ENCODE measurements at regions not wholly inside any gene's neighbourhood (a gene's known extent, or its start where the extent isn't known, plus 50 kb on each side); places are given as distances from the start of the nearest gene placed in this dataset.

DNA sequence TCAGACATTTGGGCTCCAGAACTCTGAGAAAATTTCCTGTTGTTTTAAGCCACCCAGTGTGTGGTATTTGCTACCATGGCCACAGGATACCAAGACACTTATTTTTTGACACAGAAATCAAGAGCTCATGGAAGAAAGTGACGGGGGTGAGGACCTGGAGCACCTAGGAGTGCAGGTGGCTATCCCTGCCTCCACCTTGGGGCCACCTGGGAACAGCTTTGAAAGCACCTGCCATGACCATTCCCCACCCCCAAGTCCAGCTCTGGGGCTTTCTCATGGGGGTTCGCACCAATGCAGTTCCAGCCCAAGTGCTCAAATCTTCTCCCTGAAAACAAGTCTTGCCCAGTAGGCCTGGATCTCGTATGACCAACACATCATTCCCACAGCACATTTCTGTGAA, 214.9 kb upstream of the IRX1 start:
- no peak for DNase-seq (ENCODE audit: low read depth, low spot score)
- TF ChIP-seq CTCF (IDR thresholded peaks at IDR 0.05; ENCODE audit: low read depth, low read length), result no peak
- in situ Hi-C loops (cut with HindIII; ENCODE audit: low sequenced_read_pairs), result no loop called here
- H3K4me3 ChIP-seq (ENCODE audit: low read depth, low read length), result no peak overlapping the region

- in situ Hi-C loops (cut with HindIII; ENCODE audit: low sequenced_read_pairs), result no loop called here
- DNase-seq (ENCODE audit: low read depth, low spot score), result no peak
- no peak overlapping the region for H3K4me3 ChIP-seq (ENCODE audit: low read depth, low read length)
- no peak for TF ChIP-seq CTCF (IDR thresholded peaks at IDR 0.05; ENCODE audit: low read depth, low read length)
Observed at GRCh38 chr5:3377831-3378230, 217.8 kb upstream of the IRX1 start.

DNA sequence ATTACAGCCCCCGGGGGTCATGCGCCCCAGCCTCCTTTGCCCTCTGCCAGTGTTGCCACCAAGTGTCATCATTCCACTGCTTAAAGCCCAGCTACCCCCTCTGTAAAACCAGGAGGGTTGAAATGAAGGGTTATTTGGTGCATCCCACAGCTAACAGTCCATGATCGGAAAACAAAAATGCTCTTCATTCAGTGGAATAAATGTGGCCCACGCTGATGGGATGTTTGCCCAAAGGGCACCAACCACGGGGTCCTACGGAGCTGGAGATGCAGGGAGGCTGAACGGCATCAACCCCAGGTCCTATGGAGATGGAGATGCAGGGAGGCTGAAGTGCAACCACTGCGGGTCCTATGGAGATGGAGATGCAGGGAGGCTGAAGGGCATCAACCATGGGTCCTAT, 218.5 kb upstream of the IRX1 start:
- no peak for TF ChIP-seq CTCF (IDR thresholded peaks at IDR 0.05; ENCODE audit: low read depth, low read length)
- in situ Hi-C loops (cut with HindIII; ENCODE audit: low sequenced_read_pairs), result no loop called here
- DNase-seq (ENCODE audit: low read depth, low spot score), result no peak
- no peak overlapping the region for H3K4me3 ChIP-seq (ENCODE audit: low read depth, low read length)

GRCh38 chr5:3376611-3377010, 219.0 kb upstream of the IRX1 start:
- no peak for DNase-seq (ENCODE audit: low read depth, low spot score)
- no peak for TF ChIP-seq CTCF (IDR thresholded peaks at IDR 0.05; ENCODE audit: low read depth, low read length)
- no peak overlapping the region for H3K4me3 ChIP-seq (ENCODE audit: low read depth, low read length)
- in situ Hi-C loops (cut with HindIII; ENCODE audit: low sequenced_read_pairs), result no loop called here

DNA sequence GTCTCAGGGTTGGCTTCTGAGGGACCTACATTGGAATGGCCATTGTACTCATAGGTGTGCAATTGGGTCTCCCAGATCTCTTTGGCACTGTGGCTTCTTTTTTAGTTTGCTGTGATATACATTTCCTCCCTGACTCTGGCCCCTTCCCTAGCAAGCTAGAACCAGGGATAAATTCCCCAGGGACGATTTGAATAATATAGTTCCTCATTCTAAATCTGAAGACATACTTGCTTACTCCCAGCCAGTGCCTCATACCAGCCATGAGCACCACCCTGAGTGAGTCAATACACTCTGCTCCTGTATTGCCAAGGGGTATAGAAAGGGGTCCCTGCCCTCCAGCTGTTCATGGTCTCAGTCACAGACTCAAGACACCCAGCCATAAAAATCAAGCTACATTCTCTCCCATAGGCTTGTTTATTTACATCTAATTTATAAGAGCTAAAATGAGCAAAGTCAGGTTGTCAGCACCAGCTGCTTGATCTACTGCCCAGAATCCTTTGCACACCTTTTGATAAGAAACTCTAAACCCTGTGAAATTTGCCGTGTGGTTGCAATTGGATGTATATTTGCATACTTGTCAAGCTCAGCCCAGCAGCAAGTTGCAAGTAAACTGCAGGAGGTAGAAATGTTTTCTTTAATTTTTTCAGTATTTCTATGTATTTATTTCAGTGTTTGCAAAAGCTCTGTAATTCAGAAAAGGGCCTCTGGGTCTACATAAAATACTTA, 219.9 kb upstream of the IRX1 start:
- in situ Hi-C loops (cut with HindIII; ENCODE audit: low sequenced_read_pairs), result no loop called here
- no peak overlapping the region for H3K4me3 ChIP-seq (ENCODE audit: low read depth, low read length)
- no peak for DNase-seq (ENCODE audit: low read depth, low spot score)
- TF ChIP-seq CTCF (IDR thresholded peaks at IDR 0.05; ENCODE audit: low read depth, low read length), result no peak

DNA sequence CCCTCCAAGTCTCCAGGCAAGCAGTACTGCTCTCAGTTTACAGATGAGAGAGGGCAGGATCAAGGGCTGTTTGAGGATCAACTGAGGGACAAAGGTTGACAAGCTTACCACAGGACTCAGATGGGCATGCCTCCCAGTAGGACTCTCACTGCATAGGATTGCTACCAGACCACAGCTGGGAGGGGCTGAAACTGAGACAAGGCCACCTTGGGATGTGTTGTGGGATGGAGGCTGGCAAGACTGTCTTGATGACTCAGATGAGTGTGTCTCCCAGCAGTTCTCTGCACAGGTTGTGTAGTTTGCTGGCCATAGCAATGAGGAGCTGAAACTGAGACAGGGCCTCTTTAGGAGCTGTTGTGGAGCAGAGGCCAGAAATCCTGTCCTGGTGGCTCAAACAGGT, 222.2 kb upstream of the IRX1 start:
- no peak for DNase-seq (ENCODE audit: low read depth, low spot score)
- no peak for TF ChIP-seq CTCF (IDR thresholded peaks at IDR 0.05; ENCODE audit: low read depth, low read length)
- in situ Hi-C loops (cut with HindIII; ENCODE audit: low sequenced_read_pairs), result no loop called here
- H3K4me3 ChIP-seq (ENCODE audit: low read depth, low read length), result no peak overlapping the region

Data from astrocyte of the spinal cord (primary cell).